HL-60 (cell line): ENCODE measurements at regions not wholly inside any gene's neighbourhood (a gene's known extent, or its start where the extent isn't known, plus 50 kb on each side); places are given as distances from the start of the nearest gene placed in this dataset.
A peak's percentile ranks its signal among the peaks of the same experiment; 100 is the strongest.

Experiments
- DNase-seq, 2 experiments: peaks; one replicate each; pipeline ENCODE4 v3.0.0-alpha.2; 2010 to 2020; ENCODE audit warnings: low read depth in 1 of 2, low spot score in 1 of 2
- H3K27ac ChIP-seq: fragments of 250-450 bp; sonication (Bioruptor Pico); replicated peaks from 2 replicates; pipeline ENCODE4 v1.5.1; 2020; ENCODE audit warnings: mild to moderate bottlenecking, moderate library complexity
- H3K27me3 ChIP-seq: fragments of 250-450 bp; sonication (Bioruptor Pico); 2 replicates; pipeline ENCODE4 v1.5.1; 2021; ENCODE audit warnings: mild to moderate bottlenecking, moderate library complexity; ENCODE audit not compliant: insufficient read depth, poor library complexity, severe bottlenecking
- H3K4me3 ChIP-seq: replicated peaks from 2 replicates; pipeline ENCODE4 v1.5.1; 2011; ENCODE audit warnings: mild to moderate bottlenecking, control low read depth, low read length; ENCODE audit not compliant: insufficient read depth
- SPI1 ChIP-seq: IDR thresholded peaks from 2 replicates; pipeline ENCODE4 v1.6.1; 2012; ENCODE audit warnings: low read depth, mild to moderate bottlenecking, borderline replicate concordance
- TF ChIP-seq, protein P1 (sequence below): IDR thresholded peaks from 2 replicates; pipeline ENCODE4 v1.6.1; 2012; ENCODE audit warnings: low read depth; ENCODE audit not compliant: insufficient replicate concordance

DNA sequence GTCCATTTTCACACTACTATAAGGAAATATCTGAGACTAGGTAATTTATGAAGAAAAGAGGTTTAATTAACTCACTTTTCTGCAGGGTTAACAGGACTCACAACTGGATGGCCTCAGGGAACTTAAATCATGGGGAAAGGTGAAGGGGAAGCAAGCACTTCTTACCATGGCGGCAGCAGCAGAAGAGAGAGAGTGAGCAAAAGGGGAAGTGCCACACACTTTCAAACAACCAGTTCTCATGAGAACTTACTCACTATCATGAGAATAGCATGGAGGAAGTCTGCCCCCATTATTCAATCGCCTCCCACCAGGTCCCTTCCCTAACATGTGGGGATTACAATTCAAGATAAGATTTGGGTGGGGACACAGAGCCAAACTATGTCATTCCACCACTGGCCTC is 55.1 kb upstream of the NETO1 start:
- DNase-seq = no peak
- H3K27me3 ChIP-seq = no peaks in the 10 kb centered on the region
- TF ChIP-seq SPI1 = peak; percentile 87
- TF ChIP-seq, protein P1, sequence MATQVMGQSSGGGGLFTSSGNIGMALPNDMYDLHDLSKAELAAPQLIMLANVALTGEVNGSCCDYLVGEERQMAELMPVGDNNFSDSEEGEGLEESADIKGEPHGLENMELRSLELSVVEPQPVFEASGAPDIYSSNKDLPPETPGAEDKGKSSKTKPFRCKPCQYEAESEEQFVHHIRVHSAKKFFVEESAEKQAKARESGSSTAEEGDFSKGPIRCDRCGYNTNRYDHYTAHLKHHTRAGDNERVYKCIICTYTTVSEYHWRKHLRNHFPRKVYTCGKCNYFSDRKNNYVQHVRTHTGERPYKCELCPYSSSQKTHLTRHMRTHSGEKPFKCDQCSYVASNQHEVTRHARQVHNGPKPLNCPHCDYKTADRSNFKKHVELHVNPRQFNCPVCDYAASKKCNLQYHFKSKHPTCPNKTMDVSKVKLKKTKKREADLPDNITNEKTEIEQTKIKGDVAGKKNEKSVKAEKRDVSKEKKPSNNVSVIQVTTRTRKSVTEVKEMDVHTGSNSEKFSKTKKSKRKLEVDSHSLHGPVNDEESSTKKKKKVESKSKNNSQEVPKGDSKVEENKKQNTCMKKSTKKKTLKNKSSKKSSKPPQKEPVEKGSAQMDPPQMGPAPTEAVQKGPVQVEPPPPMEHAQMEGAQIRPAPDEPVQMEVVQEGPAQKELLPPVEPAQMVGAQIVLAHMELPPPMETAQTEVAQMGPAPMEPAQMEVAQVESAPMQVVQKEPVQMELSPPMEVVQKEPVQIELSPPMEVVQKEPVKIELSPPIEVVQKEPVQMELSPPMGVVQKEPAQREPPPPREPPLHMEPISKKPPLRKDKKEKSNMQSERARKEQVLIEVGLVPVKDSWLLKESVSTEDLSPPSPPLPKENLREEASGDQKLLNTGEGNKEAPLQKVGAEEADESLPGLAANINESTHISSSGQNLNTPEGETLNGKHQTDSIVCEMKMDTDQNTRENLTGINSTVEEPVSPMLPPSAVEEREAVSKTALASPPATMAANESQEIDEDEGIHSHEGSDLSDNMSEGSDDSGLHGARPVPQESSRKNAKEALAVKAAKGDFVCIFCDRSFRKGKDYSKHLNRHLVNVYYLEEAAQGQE = no peak
- H3K4me3 ChIP-seq = no peak overlapping the region
- no peak overlapping the region for H3K27ac ChIP-seq
